ENCODE measurements at regions not wholly inside any gene's neighbourhood (a gene's known extent, or its start where the extent isn't known, plus 50 kb on each side); places are given as distances from the start of the nearest gene placed in this dataset.

- TF ChIP-seq CTCF (IDR thresholded peaks at IDR 0.05 in 4 of 5, conservative IDR thresholded peaks at IDR 0.05 in 1 of 5) (no peak), POLR2A (IDR thresholded peaks at IDR 0.05) (no peak)
These were observed 309.1 kb downstream of the GXYLT1 start for GRCh38 chr12:41835556-41835955.

Measured in gastrocnemius medialis (tissue), 4 donors.